ENCODE measurements at regions not wholly inside any gene's neighbourhood (a gene's known extent, or its start where the extent isn't known, plus 50 kb on each side); places are given as distances from the start of the nearest gene placed in this dataset.
"Not testable (repeated sequence)": the region's sequence is repeated elsewhere in the genome, so short reads cannot be mapped to it uniquely, and the experiment has no call there.

DNA sequence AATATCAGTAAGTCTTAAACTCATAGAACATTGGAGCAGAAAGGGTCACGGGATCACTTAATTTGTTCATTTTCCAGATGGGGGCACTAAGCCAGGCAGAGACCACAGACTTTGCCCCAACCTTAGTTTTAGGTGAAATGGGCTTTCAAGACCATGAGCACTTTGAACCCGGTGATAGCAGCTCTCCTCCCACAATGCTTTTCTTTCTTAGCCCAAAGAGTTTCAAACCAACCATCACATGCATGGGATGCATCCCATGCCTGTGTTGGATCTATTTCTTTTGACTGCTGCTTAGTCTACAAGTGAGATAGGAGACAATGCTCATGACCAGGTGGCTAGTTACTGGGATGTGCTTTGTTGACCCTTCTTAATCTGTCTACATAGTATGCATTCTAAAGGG lies 240.6 kb downstream of the NUF2 start:
- Histone ChIP-seq H3K4me3 (ENCODE audit: low read length in 3 of 3) (no peak overlapping the region), H3K36me3 (ENCODE audit: control insufficient read depth in 3 of 3, insufficient read depth in 3 of 3, low read length in 3 of 3) (no peaks in the 10 kb centered on the region), H3K27me3 (ENCODE audit: control insufficient read depth in 3 of 3, insufficient read depth in 3 of 3, low read length in 3 of 3) (no peaks in the 10 kb centered on the region), H3K4me1 (ENCODE audit: control insufficient read depth in 3 of 3, insufficient read depth in 3 of 3, low read length in 3 of 3) (no peaks in the 10 kb centered on the region), H3K27ac (ENCODE audit: low read depth, low read length) (no peak overlapping the region), H3K9ac (ENCODE audit: low read depth in 1 of 3, low read length in 3 of 3) (no peak overlapping the region), H3K9me3 (ENCODE audit: control insufficient read depth in 3 of 3, low read length in 3 of 3) (peaks cover 0 to 2% (median 0%) of the 10 kb centered on the region in 3 donors)

GRCh38 chr1:163565166-163565565 lies 243.4 kb downstream of the NUF2 start:
- Histone ChIP-seq H3K27ac (ENCODE audit: low read depth, low read length) (no peak overlapping the region), H3K36me3 (ENCODE audit: control insufficient read depth in 3 of 3, insufficient read depth in 3 of 3, low read length in 3 of 3) (no peaks in the 10 kb centered on the region), H3K4me3 (ENCODE audit: low read length in 3 of 3) (no peak overlapping the region), H3K9me3 (ENCODE audit: control insufficient read depth in 3 of 3, low read length in 3 of 3) (peaks cover 0 to 2% (median 0%) of the 10 kb centered on the region in 3 donors), H3K9ac (ENCODE audit: low read depth in 1 of 3, low read length in 3 of 3) (no peak overlapping the region), H3K27me3 (ENCODE audit: control insufficient read depth in 3 of 3, insufficient read depth in 3 of 3, low read length in 3 of 3) (no peaks in the 10 kb centered on the region), H3K4me1 (ENCODE audit: control insufficient read depth in 3 of 3, insufficient read depth in 3 of 3, low read length in 3 of 3) (no peaks in the 10 kb centered on the region)

- no peak overlapping the region for H3K27ac ChIP-seq (ENCODE audit: low read depth, low read length)
- no peak overlapping the region for H3K4me3 ChIP-seq (ENCODE audit: low read length in 3 of 3)
- H3K27me3 ChIP-seq (ENCODE audit: control insufficient read depth in 3 of 3, insufficient read depth in 3 of 3, low read length in 3 of 3) = no peaks in the 10 kb centered on the region
- no peaks in the 10 kb centered on the region for H3K4me1 ChIP-seq (ENCODE audit: control insufficient read depth in 3 of 3, insufficient read depth in 3 of 3, low read length in 3 of 3)
- no peaks in the 10 kb centered on the region for H3K9me3 ChIP-seq (ENCODE audit: control insufficient read depth in 3 of 3, low read length in 3 of 3)
- no peaks in the 10 kb centered on the region for H3K36me3 ChIP-seq (ENCODE audit: control insufficient read depth in 3 of 3, insufficient read depth in 3 of 3, low read length in 3 of 3)
- no peak overlapping the region for H3K9ac ChIP-seq (ENCODE audit: low read depth in 1 of 3, low read length in 3 of 3)
These were observed 248.3 kb downstream of the NUF2 start for GRCh38 chr1:163570071-163570470.

DNA sequence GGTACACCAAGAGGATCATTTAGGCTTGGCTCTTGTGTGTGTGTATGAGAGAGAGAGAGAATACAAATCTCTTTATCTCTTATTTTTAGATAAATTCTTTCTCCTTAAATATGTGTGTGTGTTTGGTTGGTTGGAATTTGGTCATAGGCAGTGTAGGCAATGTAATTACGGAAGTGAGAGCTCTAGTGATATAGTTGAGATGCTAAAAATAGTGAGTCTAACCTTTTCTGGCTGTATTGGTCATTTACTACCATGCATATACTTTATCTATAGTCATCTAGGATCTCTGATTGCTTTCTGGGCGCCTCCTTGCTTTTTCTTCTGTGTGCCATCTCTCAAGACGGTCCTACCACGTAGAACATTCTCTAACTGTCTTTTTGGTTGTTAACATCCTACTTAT lies 250.2 kb downstream of the NUF2 start:
- Histone ChIP-seq H3K4me1 (ENCODE audit: control insufficient read depth in 3 of 3, insufficient read depth in 3 of 3, low read length in 3 of 3) (no peaks in the 10 kb centered on the region), H3K9me3 (ENCODE audit: control insufficient read depth in 3 of 3, low read length in 3 of 3) (no peaks in the 10 kb centered on the region), H3K9ac (ENCODE audit: low read depth in 1 of 3, low read length in 3 of 3) (no peak overlapping the region), H3K4me3 (ENCODE audit: low read length in 3 of 3) (no peak overlapping the region), H3K36me3 (ENCODE audit: control insufficient read depth in 3 of 3, insufficient read depth in 3 of 3, low read length in 3 of 3) (no peaks in the 10 kb centered on the region), H3K27me3 (ENCODE audit: control insufficient read depth in 3 of 3, insufficient read depth in 3 of 3, low read length in 3 of 3) (no peaks in the 10 kb centered on the region), H3K27ac (ENCODE audit: low read depth, low read length) (no peak overlapping the region)

GRCh38 chr1:163574119-163574518 lies 252.4 kb downstream of the NUF2 start:
- H3K27me3 ChIP-seq (ENCODE audit: control insufficient read depth in 3 of 3, insufficient read depth in 3 of 3, low read length in 3 of 3) = no peaks in the 10 kb centered on the region
- H3K9me3 ChIP-seq (ENCODE audit: control insufficient read depth in 3 of 3, low read length in 3 of 3) = no peaks in the 10 kb centered on the region
- no peak overlapping the region for H3K9ac ChIP-seq (ENCODE audit: low read depth in 1 of 3, low read length in 3 of 3)
- H3K4me3 ChIP-seq (ENCODE audit: low read length in 3 of 3) = no peak overlapping the region
- no peak overlapping the region for H3K27ac ChIP-seq (ENCODE audit: low read depth, low read length)
- H3K36me3 ChIP-seq (ENCODE audit: control insufficient read depth in 3 of 3, insufficient read depth in 3 of 3, low read length in 3 of 3) = no peaks in the 10 kb centered on the region
- H3K4me1 ChIP-seq (ENCODE audit: control insufficient read depth in 3 of 3, insufficient read depth in 3 of 3, low read length in 3 of 3) = no peaks in the 10 kb centered on the region

DNA sequence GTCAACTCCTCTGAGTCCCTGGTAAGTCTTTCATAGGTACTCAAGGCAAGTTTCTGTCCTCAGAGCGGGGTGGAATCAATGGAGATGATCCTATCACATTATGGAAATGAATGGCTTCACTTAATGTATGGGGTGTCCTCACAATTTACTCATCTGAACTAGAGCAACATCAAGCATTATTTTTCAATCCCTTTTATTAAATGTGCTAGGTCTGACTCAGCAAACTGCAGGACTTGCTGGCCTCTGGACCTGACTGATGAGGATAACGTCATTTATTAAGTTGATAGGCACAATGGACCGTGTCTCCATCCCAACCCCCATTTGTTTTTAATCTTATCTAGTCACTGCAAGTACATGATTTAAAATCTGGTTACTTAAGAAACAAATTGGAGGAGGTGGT lies 259.2 kb downstream of the NUF2 start:
- Histone ChIP-seq H3K27ac (ENCODE audit: low read depth, low read length) (no peak overlapping the region), H3K4me3 (ENCODE audit: low read length in 3 of 3) (no peak overlapping the region), H3K9me3 (ENCODE audit: control insufficient read depth in 3 of 3, low read length in 3 of 3) (no peaks in the 10 kb centered on the region), H3K36me3 (ENCODE audit: control insufficient read depth in 3 of 3, insufficient read depth in 3 of 3, low read length in 3 of 3) (no peaks in the 10 kb centered on the region), H3K9ac (ENCODE audit: low read depth in 1 of 3, low read length in 3 of 3) (no peak overlapping the region), H3K27me3 (ENCODE audit: control insufficient read depth in 3 of 3, insufficient read depth in 3 of 3, low read length in 3 of 3) (no peaks in the 10 kb centered on the region), H3K4me1 (ENCODE audit: control insufficient read depth in 3 of 3, insufficient read depth in 3 of 3, low read length in 3 of 3) (no peaks in the 10 kb centered on the region)

- H3K9me3 ChIP-seq (ENCODE audit: control insufficient read depth in 3 of 3, low read length in 3 of 3) = no peaks in the 10 kb centered on the region
- no peaks in the 10 kb centered on the region for H3K4me1 ChIP-seq (ENCODE audit: control insufficient read depth in 3 of 3, insufficient read depth in 3 of 3, low read length in 3 of 3)
- H3K27me3 ChIP-seq (ENCODE audit: control insufficient read depth in 3 of 3, insufficient read depth in 3 of 3, low read length in 3 of 3) = no peaks in the 10 kb centered on the region
- no peaks in the 10 kb centered on the region for H3K36me3 ChIP-seq (ENCODE audit: control insufficient read depth in 3 of 3, insufficient read depth in 3 of 3, low read length in 3 of 3)
- H3K4me3 ChIP-seq (ENCODE audit: low read length in 3 of 3) = no peak overlapping the region
- H3K9ac ChIP-seq (ENCODE audit: low read depth in 1 of 3, low read length in 3 of 3) = no peak overlapping the region
- H3K27ac ChIP-seq (ENCODE audit: low read depth, low read length) = no peak overlapping the region
These were observed 262.0 kb downstream of the NUF2 start for GRCh38 chr1:163583661-163584181.

DNA sequence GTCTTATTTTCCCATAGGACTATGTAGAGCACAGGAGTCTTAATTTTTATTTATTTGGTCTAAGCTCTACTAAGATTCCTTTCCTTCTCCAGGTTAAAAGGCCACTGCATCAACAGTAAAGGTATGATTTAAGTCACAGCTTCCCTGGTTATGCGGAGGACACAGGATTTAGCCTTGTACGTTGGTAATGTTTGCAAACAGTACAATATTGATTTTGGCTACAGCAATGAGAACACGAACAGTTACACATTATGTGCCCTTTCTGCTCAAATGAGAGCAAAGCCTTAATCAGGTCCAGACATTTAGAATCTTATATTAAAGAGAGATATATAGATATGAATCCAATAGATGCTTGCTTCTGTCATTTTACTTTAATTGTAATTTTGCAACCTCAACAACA lies 264.0 kb downstream of the NUF2 start:
- no peaks in the 10 kb centered on the region for H3K27me3 ChIP-seq (ENCODE audit: control insufficient read depth in 3 of 3, insufficient read depth in 3 of 3, low read length in 3 of 3)
- H3K36me3 ChIP-seq (ENCODE audit: control insufficient read depth in 3 of 3, insufficient read depth in 3 of 3, low read length in 3 of 3) = no peaks in the 10 kb centered on the region
- H3K9me3 ChIP-seq (ENCODE audit: control insufficient read depth in 3 of 3, low read length in 3 of 3) = no peaks in the 10 kb centered on the region
- no peaks in the 10 kb centered on the region for H3K4me1 ChIP-seq (ENCODE audit: control insufficient read depth in 3 of 3, insufficient read depth in 3 of 3, low read length in 3 of 3)
- no peak overlapping the region for H3K9ac ChIP-seq (ENCODE audit: low read depth in 1 of 3, low read length in 3 of 3)
- no peak overlapping the region for H3K27ac ChIP-seq (ENCODE audit: low read depth, low read length)
- no peak overlapping the region for H3K4me3 ChIP-seq (ENCODE audit: low read length in 3 of 3)

DNA sequence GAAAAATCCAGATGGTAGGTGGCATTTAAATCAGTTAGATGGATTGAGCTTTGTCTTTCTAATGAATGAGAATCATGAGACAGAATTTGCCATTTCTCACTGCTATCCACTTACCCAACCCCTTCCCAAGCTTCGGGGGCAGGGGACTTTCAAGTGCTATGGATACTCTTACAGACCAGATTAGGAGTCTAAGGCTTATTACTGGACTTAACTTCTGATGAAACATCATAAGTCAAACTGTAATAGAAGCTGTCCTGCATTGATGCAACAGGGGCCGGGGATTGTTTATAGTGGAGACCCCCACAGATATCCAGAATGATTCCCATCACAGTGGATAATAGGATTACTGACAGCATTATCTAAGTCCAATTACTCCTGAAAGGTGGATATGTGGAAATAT lies 267.0 kb downstream of the NUF2 start:
- H3K4me1 ChIP-seq (ENCODE audit: control insufficient read depth in 3 of 3, insufficient read depth in 3 of 3, low read length in 3 of 3) = no peaks in the 10 kb centered on the region
- no peaks in the 10 kb centered on the region for H3K36me3 ChIP-seq (ENCODE audit: control insufficient read depth in 3 of 3, insufficient read depth in 3 of 3, low read length in 3 of 3)
- H3K27ac ChIP-seq (ENCODE audit: low read depth, low read length) = no peak overlapping the region
- no peak overlapping the region for H3K4me3 ChIP-seq (ENCODE audit: low read length in 3 of 3)
- H3K9me3 ChIP-seq (ENCODE audit: control insufficient read depth in 3 of 3, low read length in 3 of 3) = no peaks in the 10 kb centered on the region
- H3K9ac ChIP-seq (ENCODE audit: low read depth in 1 of 3, low read length in 3 of 3) = no peak overlapping the region
- H3K27me3 ChIP-seq (ENCODE audit: control insufficient read depth in 3 of 3, insufficient read depth in 3 of 3, low read length in 3 of 3) = no peaks in the 10 kb centered on the region

DNA sequence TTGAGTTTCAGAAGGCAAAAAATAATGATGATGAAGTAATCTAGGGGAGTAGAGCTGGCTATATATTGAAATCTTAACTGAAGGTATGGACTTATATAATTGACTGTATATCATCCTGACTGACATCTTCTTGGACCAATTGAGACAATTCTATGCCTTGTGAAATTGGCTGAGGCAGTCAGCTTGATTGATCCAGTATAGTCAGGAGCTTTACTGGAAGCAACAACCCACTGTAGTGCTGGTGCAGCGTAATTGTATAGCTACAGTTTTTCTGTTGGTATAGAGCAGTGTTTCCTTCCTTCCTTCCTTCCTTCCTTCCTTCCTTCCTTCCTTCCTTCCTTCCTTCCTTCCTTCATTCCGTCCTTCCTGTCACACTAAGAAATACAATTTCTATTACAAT lies 268.0 kb downstream of the NUF2 start:
- H3K27ac ChIP-seq (ENCODE audit: low read depth, low read length) = no peak overlapping the region
- H3K9ac ChIP-seq (ENCODE audit: low read depth in 1 of 3, low read length in 3 of 3) = no peak overlapping the region
- H3K27me3 ChIP-seq (ENCODE audit: control insufficient read depth in 3 of 3, insufficient read depth in 3 of 3, low read length in 3 of 3) = no peaks in the 10 kb centered on the region
- no peaks in the 10 kb centered on the region for H3K9me3 ChIP-seq (ENCODE audit: control insufficient read depth in 3 of 3, low read length in 3 of 3)
- no peak overlapping the region for H3K4me3 ChIP-seq (ENCODE audit: low read length in 3 of 3)
- no peaks in the 10 kb centered on the region for H3K36me3 ChIP-seq (ENCODE audit: control insufficient read depth in 3 of 3, insufficient read depth in 3 of 3, low read length in 3 of 3)
- no peaks in the 10 kb centered on the region for H3K4me1 ChIP-seq (ENCODE audit: control insufficient read depth in 3 of 3, insufficient read depth in 3 of 3, low read length in 3 of 3)

DNA sequence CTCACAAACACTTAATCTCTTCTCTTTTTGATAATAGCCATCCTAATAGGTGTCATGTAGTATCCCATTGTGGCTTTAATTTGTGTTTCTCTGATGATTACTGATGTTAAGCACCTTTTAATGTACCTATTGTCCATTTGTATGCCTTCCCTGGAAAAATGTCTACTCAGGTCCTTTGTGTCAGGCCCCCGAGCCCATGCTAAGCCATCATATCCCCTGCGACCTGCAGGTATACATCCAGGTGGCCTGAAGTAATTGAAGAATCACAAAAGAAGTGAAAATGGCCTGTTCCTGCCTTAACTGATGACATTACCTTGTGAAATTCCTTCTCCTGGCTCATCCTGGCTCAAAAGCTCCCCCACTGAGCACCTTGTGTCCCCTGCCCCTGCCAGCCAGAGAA lies 269.4 kb downstream of the NUF2 start:
- H3K36me3 ChIP-seq (ENCODE audit: control insufficient read depth in 3 of 3, insufficient read depth in 3 of 3, low read length in 3 of 3); H3K4me1 ChIP-seq (ENCODE audit: control insufficient read depth in 3 of 3, insufficient read depth in 3 of 3, low read length in 3 of 3); H3K9ac ChIP-seq (ENCODE audit: low read depth in 1 of 3, low read length in 3 of 3); H3K4me3 ChIP-seq (ENCODE audit: low read length in 3 of 3); H3K9me3 ChIP-seq (ENCODE audit: control insufficient read depth in 3 of 3, low read length in 3 of 3); H3K27me3 ChIP-seq (ENCODE audit: control insufficient read depth in 3 of 3, insufficient read depth in 3 of 3, low read length in 3 of 3); H3K27ac ChIP-seq (ENCODE audit: low read depth, low read length): not testable (repeated sequence)
